ENCODE measurements at regions not wholly inside any gene's neighbourhood (a gene's known extent, or its start where the extent isn't known, plus 50 kb on each side); places are given as distances from the start of the nearest gene placed in this dataset.

GRCh38 chr2:238975408-238975807 is 127.5 kb downstream of the TWIST2 start:
- no peaks in the 10 kb centered on the region for H3K79me2 ChIP-seq
- 85% methylated on average over 2 of the region's 2 CpGs for WGBS (ENCODE audit: low lambda C conversion rate, missing lambda C conversion rate)
- H3K4me3 ChIP-seq: no peak overlapping the region
- H2AFZ ChIP-seq: no peak overlapping the region
- no peak for TF ChIP-seq EZH2 (IDR thresholded peaks at IDR 0.05; ENCODE audit: borderline replicate concordance)
- no peak for TF ChIP-seq EZH2phosphoT487 (IDR thresholded peaks at IDR 0.05; ENCODE audit: low read depth, severe bottlenecking, unreplicated experiment)
- no peak for TF ChIP-seq CTCF (IDR thresholded peaks at IDR 0.05; ENCODE audit: poor library complexity)
- no peaks in the 10 kb centered on the region for H4K20me1 ChIP-seq (ENCODE audit: insufficient read depth, poor library complexity, severe bottlenecking)
- H3K27me3 ChIP-seq: no peaks in the 10 kb centered on the region
- H3K9me2 ChIP-seq (replicated peaks; ENCODE audit: insufficient read depth): no peaks in the 10 kb centered on the region
- no peak overlapping the region for H3K27ac ChIP-seq
- no peaks in the 10 kb centered on the region for H3K9me3 ChIP-seq (ENCODE audit: low read depth)
- no peaks in the 10 kb centered on the region for H3K36me3 ChIP-seq (replicated peaks; ENCODE audit: insufficient read depth, low read depth)
- no peaks in the 10 kb centered on the region for H3K4me1 ChIP-seq (ENCODE audit: insufficient read depth)
- H3K4me2 ChIP-seq: no peak overlapping the region
- no peak for DNase-seq (ENCODE audit: low spot score)

GRCh38 chr2:238978497-238978896 is 130.6 kb downstream of the TWIST2 start:
- Histone ChIP-seq H2AFZ (no peak overlapping the region), H3K27me3 (no peaks in the 10 kb centered on the region), H3K79me2 (no peaks in the 10 kb centered on the region), H3K36me3 (replicated peaks; ENCODE audit: insufficient read depth, low read depth) (no peaks in the 10 kb centered on the region), H3K4me2 (no peak overlapping the region), H3K4me3 (no peak overlapping the region), H3K4me1 (ENCODE audit: insufficient read depth) (no peaks in the 10 kb centered on the region), H4K20me1 (ENCODE audit: insufficient read depth, poor library complexity, severe bottlenecking) (no peaks in the 10 kb centered on the region), H3K27ac (no peak overlapping the region), H3K9me2 (replicated peaks; ENCODE audit: insufficient read depth) (no peaks in the 10 kb centered on the region), H3K9me3 (ENCODE audit: low read depth) (no peaks in the 10 kb centered on the region)
- TF ChIP-seq EZH2 (IDR thresholded peaks at IDR 0.05; ENCODE audit: borderline replicate concordance) (no peak), CTCF (IDR thresholded peaks at IDR 0.05; ENCODE audit: poor library complexity) (no peak), EZH2phosphoT487 (IDR thresholded peaks at IDR 0.05; ENCODE audit: low read depth, severe bottlenecking, unreplicated experiment) (no peak)
- WGBS (ENCODE audit: low lambda C conversion rate, missing lambda C conversion rate): 94% methylated on average over 4 of the region's 4 CpGs
- no peak for DNase-seq (ENCODE audit: low spot score)

- H2AFZ ChIP-seq: no peak overlapping the region
- no peaks in the 10 kb centered on the region for H4K20me1 ChIP-seq (ENCODE audit: insufficient read depth, poor library complexity, severe bottlenecking)
- no peaks in the 10 kb centered on the region for H3K4me1 ChIP-seq (ENCODE audit: insufficient read depth)
- 81% methylated on average over 4 of the region's 4 CpGs for WGBS (ENCODE audit: low lambda C conversion rate, missing lambda C conversion rate)
- H3K79me2 ChIP-seq: no peaks in the 10 kb centered on the region
- no peaks in the 10 kb centered on the region for H3K27me3 ChIP-seq
- no peak overlapping the region for H3K4me3 ChIP-seq
- no peaks in the 10 kb centered on the region for H3K36me3 ChIP-seq (replicated peaks; ENCODE audit: insufficient read depth, low read depth)
- no peaks in the 10 kb centered on the region for H3K9me3 ChIP-seq (ENCODE audit: low read depth)
- TF ChIP-seq EZH2 (IDR thresholded peaks at IDR 0.05; ENCODE audit: borderline replicate concordance): no peak
- no peak for DNase-seq (ENCODE audit: low spot score)
- no peak overlapping the region for H3K27ac ChIP-seq
- H3K9me2 ChIP-seq (replicated peaks; ENCODE audit: insufficient read depth): no peaks in the 10 kb centered on the region
- H3K4me2 ChIP-seq: no peak overlapping the region
These were observed 131.8 kb downstream of the TWIST2 start for GRCh38 chr2:238979636-238980035.

- Histone ChIP-seq H3K79me2 (no peaks in the 10 kb centered on the region), H3K27me3 (no peaks in the 10 kb centered on the region), H3K36me3 (replicated peaks; ENCODE audit: insufficient read depth, low read depth) (no peaks in the 10 kb centered on the region), H4K20me1 (ENCODE audit: insufficient read depth, poor library complexity, severe bottlenecking) (no peaks in the 10 kb centered on the region), H3K27ac (peak overlapping the region; percentile 60), H2AFZ (no peak overlapping the region), H3K4me1 (ENCODE audit: insufficient read depth) (no peaks in the 10 kb centered on the region), H3K4me2 (no peak overlapping the region), H3K9me2 (replicated peaks; ENCODE audit: insufficient read depth) (no peaks in the 10 kb centered on the region), H3K4me3 (no peak overlapping the region), H3K9me3 (ENCODE audit: low read depth) (no peaks in the 10 kb centered on the region)
- no peak for DNase-seq (ENCODE audit: low spot score)
- TF ChIP-seq CTCF (IDR thresholded peaks at IDR 0.05; ENCODE audit: poor library complexity): no peak
- no peak for TF ChIP-seq EZH2phosphoT487 (IDR thresholded peaks at IDR 0.05; ENCODE audit: low read depth, severe bottlenecking, unreplicated experiment)
- no peak for TF ChIP-seq EZH2 (IDR thresholded peaks at IDR 0.05; ENCODE audit: borderline replicate concordance)
- 67% methylated on average over 21 of the region's 22 CpGs for WGBS (ENCODE audit: low lambda C conversion rate, missing lambda C conversion rate)
These were observed 137.3 kb downstream of the TWIST2 start for GRCh38 chr2:238985041-238985729.

Data from hepatocyte (in vitro differentiated cells).